Brain microvascular endothelial cell (primary cell): ENCODE measurements at regions not wholly inside any gene's neighbourhood (a gene's known extent, or its start where the extent isn't known, plus 50 kb on each side); places are given as distances from the start of the nearest gene placed in this dataset.
A peak's percentile ranks its signal among the peaks of the same experiment; 100 is the strongest.

ENCODE experiments used
- DNase-seq: peaks from one replicate; pipeline ENCODE4 v3.0.0-alpha.2; 2020
- H3K27ac ChIP-seq: fragments of 250-450 bp; sonication (Bioruptor Pico); 2 replicates; pipeline ENCODE4 v1.5.1; 2020; ENCODE audit warnings: mild to moderate bottlenecking, moderate library complexity
- H3K27me3 ChIP-seq: fragments of 250-450 bp; sonication (Bioruptor Pico); replicated peaks from 2 replicates; pipeline ENCODE4 v1.5.1; 2020; ENCODE audit warnings: mild to moderate bottlenecking
- H3K36me3 ChIP-seq: fragments of 250-450 bp; sonication (Bioruptor Pico); replicated peaks from 2 replicates; pipeline ENCODE4 v1.5.1; 2020; ENCODE audit warnings: mild to moderate bottlenecking
- H3K4me3 ChIP-seq: 2 replicates; pipeline ENCODE4 v1.5.1; 2011; ENCODE audit warnings: low read depth, mild to moderate bottlenecking, control low read depth, low read length, moderate library complexity
- in situ Hi-C: cut with HindIII; loops from 2 replicates; pipeline ENCODE4 v1.10.0; 2017; ENCODE audit warnings: low sequenced_read_pairs, low pct_ligation_motif_present
- TF ChIP-seq, protein P1 (sequence below): IDR thresholded peaks from 2 replicates; pipeline ENCODE4 v1.5.1; 2011; ENCODE audit warnings: low read depth, mild to moderate bottlenecking, moderate library complexity, low read length, control low read depth, inconsistent platforms; ENCODE audit errors: missing control alignments

DNA sequence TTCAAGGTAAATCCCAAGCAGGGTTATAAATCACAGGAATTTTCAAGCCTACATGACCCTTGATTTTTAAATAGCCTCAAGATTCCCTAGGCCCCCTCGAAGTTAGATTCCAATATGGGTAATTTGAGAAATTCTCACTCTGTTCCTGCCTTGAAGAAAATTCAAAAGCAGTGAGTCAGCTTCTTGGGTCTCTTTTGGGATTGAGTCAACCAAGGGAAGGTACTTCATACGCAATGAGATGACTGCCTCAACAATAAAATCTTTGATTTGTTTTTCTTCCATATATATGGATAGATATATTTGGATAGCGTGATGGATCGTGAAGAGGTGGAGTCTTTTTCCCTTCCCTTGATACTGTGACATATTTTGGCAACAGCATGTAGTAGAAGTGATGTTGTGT lies 180.4 kb upstream of the ATP2B1 start:
- peak; percentile 36 for DNase-seq
- Histone ChIP-seq H3K36me3 (no peaks in the 10 kb centered on the region), H3K27ac (peak overlapping the region; percentile 14), H3K27me3 (no peaks in the 10 kb centered on the region), H3K4me3 (no peak overlapping the region)
- in situ Hi-C loops = no loop called here
- TF ChIP-seq, protein P1, sequence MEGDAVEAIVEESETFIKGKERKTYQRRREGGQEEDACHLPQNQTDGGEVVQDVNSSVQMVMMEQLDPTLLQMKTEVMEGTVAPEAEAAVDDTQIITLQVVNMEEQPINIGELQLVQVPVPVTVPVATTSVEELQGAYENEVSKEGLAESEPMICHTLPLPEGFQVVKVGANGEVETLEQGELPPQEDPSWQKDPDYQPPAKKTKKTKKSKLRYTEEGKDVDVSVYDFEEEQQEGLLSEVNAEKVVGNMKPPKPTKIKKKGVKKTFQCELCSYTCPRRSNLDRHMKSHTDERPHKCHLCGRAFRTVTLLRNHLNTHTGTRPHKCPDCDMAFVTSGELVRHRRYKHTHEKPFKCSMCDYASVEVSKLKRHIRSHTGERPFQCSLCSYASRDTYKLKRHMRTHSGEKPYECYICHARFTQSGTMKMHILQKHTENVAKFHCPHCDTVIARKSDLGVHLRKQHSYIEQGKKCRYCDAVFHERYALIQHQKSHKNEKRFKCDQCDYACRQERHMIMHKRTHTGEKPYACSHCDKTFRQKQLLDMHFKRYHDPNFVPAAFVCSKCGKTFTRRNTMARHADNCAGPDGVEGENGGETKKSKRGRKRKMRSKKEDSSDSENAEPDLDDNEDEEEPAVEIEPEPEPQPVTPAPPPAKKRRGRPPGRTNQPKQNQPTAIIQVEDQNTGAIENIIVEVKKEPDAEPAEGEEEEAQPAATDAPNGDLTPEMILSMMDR = no peak

DNA sequence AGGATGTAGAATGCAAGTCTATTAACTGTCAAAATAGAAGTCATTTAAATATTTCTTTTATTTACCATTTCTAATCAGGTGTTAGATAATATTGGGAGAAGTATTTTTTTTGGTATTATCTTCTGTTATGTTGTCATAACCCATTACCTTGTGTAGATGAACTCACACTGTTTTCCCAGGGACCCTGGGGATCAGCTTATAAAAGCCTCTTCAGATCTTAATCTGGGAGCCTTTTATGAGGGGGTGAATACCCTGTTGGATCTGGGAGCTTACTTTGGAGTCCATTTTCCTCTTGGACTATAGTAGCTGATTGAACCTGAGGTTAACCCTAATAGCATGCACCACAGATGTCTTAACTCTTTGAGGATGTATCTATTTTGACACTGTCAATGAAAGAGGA lies 176.3 kb upstream of the ATP2B1 start:
- Histone ChIP-seq H3K4me3 (no peak overlapping the region), H3K36me3 (no peaks in the 10 kb centered on the region), H3K27ac (no peak overlapping the region), H3K27me3 (no peaks in the 10 kb centered on the region)
- in situ Hi-C loops = no loop called here
- DNase-seq = no peak
- TF ChIP-seq, protein P1 = no peak

- Histone ChIP-seq H3K36me3 (no peaks in the 10 kb centered on the region), H3K27ac (no peak overlapping the region), H3K27me3 (no peaks in the 10 kb centered on the region), H3K4me3 (no peak overlapping the region)
- in situ Hi-C loops = no loop called here
- TF ChIP-seq, protein P1 = no peak
- no peak for DNase-seq
Measured at GRCh38 chr12:89884416-89884898, 175.8 kb upstream of the ATP2B1 start.

DNA sequence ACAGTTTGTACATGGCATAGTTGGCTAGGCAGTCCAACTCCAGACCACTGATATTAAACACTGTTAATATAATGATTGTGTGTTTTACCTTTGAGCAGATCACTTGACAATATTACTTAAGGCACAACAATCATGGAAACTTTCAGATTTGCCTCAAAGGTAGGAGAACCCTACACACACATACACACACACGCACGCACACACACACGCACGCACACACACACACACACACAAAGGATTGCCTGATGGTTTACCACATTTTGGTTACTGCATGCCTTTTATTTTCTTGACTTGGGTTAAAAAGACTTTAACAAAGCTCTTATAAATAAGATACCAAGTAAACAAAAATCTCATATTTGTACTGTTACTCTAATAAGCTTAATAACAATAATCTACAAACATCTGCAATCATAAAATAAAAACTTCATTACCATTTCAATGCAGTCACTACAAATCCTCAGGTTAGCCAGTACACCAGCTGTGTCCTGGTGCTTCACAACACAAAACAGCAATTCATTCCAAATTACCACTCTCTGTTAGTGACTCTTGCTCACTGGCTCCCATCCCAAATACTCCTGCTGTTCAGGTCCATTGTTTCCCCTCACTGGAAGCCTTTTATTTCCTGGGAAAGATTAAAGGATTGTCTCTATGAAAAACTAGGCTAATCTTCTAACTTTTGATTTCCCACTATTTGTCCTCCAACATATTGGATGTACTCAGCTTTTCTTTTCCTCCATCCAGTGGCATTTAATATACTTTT lies 175.2 kb upstream of the ATP2B1 start:
- no peaks in the 10 kb centered on the region for H3K27me3 ChIP-seq
- H3K4me3 ChIP-seq = no peak overlapping the region
- TF ChIP-seq, protein P1 = no peak
- H3K36me3 ChIP-seq = no peaks in the 10 kb centered on the region
- DNase-seq = no peak
- H3K27ac ChIP-seq = no peak overlapping the region
- in situ Hi-C loops = no loop called here

- in situ Hi-C loops = no loop called here
- Histone ChIP-seq H3K27me3 (no peaks in the 10 kb centered on the region), H3K27ac (no peak overlapping the region), H3K36me3 (no peaks in the 10 kb centered on the region), H3K4me3 (no peak overlapping the region)
- no peak for DNase-seq
- TF ChIP-seq, protein P1 = no peak
Measured at GRCh38 chr12:89882792-89883191, 174.2 kb upstream of the ATP2B1 start.

GRCh38 chr12:89882050-89882449 lies 173.4 kb upstream of the ATP2B1 start:
- TF ChIP-seq, protein P1 = no peak
- in situ Hi-C loops = no loop called here
- Histone ChIP-seq H3K27ac (no peak overlapping the region), H3K27me3 (no peaks in the 10 kb centered on the region), H3K36me3 (no peaks in the 10 kb centered on the region), H3K4me3 (no peak overlapping the region)
- DNase-seq = peak; percentile 65
